ENCODE measurements at regions not wholly inside any gene's neighbourhood (a gene's known extent, or its start where the extent isn't known, plus 50 kb on each side); places are given as distances from the start of the nearest gene placed in this dataset.
"Not testable (repeated sequence)": the region's sequence is repeated elsewhere in the genome, so short reads cannot be mapped to it uniquely, and the experiment has no call there.

GRCh38 chr2:128595763-128596395 lies 277.2 kb upstream of the HS6ST1 start:
- no peak overlapping the region for H3K27ac ChIP-seq (replicated peaks)
- no peak overlapping the region for H3K4me3 ChIP-seq (replicated peaks; ENCODE audit: insufficient read depth, low read length)
- no peaks in the 10 kb centered on the region for H3K27me3 ChIP-seq (ENCODE audit: insufficient read depth, poor library complexity, severe bottlenecking)
- DNase-seq (ENCODE audit: low read depth in 1 of 2, low spot score in 1 of 2) = no peak
- TF ChIP-seq, protein P1, sequence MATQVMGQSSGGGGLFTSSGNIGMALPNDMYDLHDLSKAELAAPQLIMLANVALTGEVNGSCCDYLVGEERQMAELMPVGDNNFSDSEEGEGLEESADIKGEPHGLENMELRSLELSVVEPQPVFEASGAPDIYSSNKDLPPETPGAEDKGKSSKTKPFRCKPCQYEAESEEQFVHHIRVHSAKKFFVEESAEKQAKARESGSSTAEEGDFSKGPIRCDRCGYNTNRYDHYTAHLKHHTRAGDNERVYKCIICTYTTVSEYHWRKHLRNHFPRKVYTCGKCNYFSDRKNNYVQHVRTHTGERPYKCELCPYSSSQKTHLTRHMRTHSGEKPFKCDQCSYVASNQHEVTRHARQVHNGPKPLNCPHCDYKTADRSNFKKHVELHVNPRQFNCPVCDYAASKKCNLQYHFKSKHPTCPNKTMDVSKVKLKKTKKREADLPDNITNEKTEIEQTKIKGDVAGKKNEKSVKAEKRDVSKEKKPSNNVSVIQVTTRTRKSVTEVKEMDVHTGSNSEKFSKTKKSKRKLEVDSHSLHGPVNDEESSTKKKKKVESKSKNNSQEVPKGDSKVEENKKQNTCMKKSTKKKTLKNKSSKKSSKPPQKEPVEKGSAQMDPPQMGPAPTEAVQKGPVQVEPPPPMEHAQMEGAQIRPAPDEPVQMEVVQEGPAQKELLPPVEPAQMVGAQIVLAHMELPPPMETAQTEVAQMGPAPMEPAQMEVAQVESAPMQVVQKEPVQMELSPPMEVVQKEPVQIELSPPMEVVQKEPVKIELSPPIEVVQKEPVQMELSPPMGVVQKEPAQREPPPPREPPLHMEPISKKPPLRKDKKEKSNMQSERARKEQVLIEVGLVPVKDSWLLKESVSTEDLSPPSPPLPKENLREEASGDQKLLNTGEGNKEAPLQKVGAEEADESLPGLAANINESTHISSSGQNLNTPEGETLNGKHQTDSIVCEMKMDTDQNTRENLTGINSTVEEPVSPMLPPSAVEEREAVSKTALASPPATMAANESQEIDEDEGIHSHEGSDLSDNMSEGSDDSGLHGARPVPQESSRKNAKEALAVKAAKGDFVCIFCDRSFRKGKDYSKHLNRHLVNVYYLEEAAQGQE (IDR thresholded peaks at IDR 0.05; ENCODE audit: insufficient replicate concordance, low read depth) = no peak

- H3K27ac ChIP-seq (replicated peaks) = no peak overlapping the region
- TF ChIP-seq SPI1 (IDR thresholded peaks at IDR 0.05; ENCODE audit: borderline replicate concordance, low read depth) = no peak
- DNase-seq (ENCODE audit: low read depth in 1 of 2, low spot score in 1 of 2) = no peak
Observed at GRCh38 chr2:128596396-128597120, 277.9 kb upstream of the HS6ST1 start.

DNA sequence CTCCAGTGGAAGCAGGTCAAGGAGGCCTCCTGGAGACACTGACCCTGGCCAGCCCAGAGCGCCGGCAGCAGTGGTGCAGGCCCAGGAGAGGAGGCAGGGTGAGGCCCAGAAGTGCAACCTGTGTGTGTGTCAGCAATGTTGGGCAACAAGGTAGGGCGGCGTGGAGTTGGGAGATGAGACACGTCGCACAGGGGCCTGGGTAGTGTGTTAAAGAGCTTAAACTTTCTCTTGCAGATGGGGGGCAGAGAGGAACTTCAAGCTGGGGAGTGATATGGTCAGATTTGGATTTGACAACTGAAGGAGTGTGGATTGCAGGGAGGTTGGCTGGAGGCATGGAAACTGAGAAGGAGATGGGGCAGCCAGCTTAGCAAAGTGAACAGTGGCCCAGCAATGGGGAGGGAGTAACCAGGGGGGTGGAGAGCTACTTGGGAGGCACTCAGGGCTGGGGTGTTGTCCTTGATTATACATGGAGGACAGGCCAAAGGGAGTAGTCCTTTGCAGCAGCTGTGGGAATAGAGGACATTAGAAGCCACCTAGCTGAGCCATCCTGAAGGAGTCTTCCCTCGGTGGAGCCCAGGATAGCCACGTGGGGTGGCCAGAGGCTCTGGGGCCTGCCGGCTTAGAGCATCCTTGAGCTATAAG lies 278.6 kb upstream of the HS6ST1 start:
- Histone ChIP-seq H3K27me3 (ENCODE audit: insufficient read depth, poor library complexity, severe bottlenecking) (no peaks in the 10 kb centered on the region), H3K27ac (replicated peaks) (no peak overlapping the region), H3K4me3 (replicated peaks; ENCODE audit: insufficient read depth, low read length) (no peak overlapping the region)
- no peak for DNase-seq (ENCODE audit: low read depth in 1 of 2, low spot score in 1 of 2)
- TF ChIP-seq SPI1 (IDR thresholded peaks at IDR 0.05; ENCODE audit: borderline replicate concordance, low read depth) (no peak), GABPA (IDR thresholded peaks at IDR 0.05; ENCODE audit: low read depth) (no peak), POLR2AphosphoS5 (IDR thresholded peaks at IDR 0.05; ENCODE audit: low read depth) (no peak)
- TF ChIP-seq, protein P2, sequence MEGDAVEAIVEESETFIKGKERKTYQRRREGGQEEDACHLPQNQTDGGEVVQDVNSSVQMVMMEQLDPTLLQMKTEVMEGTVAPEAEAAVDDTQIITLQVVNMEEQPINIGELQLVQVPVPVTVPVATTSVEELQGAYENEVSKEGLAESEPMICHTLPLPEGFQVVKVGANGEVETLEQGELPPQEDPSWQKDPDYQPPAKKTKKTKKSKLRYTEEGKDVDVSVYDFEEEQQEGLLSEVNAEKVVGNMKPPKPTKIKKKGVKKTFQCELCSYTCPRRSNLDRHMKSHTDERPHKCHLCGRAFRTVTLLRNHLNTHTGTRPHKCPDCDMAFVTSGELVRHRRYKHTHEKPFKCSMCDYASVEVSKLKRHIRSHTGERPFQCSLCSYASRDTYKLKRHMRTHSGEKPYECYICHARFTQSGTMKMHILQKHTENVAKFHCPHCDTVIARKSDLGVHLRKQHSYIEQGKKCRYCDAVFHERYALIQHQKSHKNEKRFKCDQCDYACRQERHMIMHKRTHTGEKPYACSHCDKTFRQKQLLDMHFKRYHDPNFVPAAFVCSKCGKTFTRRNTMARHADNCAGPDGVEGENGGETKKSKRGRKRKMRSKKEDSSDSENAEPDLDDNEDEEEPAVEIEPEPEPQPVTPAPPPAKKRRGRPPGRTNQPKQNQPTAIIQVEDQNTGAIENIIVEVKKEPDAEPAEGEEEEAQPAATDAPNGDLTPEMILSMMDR (IDR thresholded peaks at IDR 0.05; ENCODE audit: insufficient read depth, low read length) = no peak
- TF ChIP-seq, protein P1 (IDR thresholded peaks at IDR 0.05; ENCODE audit: insufficient replicate concordance, low read depth) = no peak

More at GRCh38 chr2:128596396-128597120, 277.9 kb upstream of the HS6ST1 start:
- Histone ChIP-seq H3K27me3 (ENCODE audit: insufficient read depth, poor library complexity, severe bottlenecking) (no peaks in the 10 kb centered on the region), H3K4me3 (replicated peaks; ENCODE audit: insufficient read depth, low read length) (no peak overlapping the region)

DNA sequence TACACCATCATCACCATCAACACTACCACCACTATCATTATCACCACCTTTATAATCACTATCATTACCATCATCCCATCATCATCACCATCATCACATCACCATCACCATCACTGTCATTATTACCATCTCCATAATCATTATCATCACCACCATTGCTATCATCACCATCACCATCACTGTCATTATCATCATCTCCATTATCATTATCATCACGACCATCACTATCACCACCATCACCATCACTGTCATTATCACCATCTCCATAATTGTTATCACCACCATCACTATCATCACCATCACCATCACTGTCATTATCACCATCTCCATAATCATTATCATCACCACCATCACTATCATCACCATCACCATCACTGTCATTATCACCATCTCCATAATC lies 279.6 kb upstream of the HS6ST1 start:
- DNase-seq (ENCODE audit: low read depth in 1 of 2, low spot score in 1 of 2); H3K27me3 ChIP-seq (ENCODE audit: insufficient read depth, poor library complexity, severe bottlenecking); H3K27ac ChIP-seq (replicated peaks); H3K4me3 ChIP-seq (replicated peaks; ENCODE audit: insufficient read depth, low read length): not testable (repeated sequence)

GRCh38 chr2:128598862-128599441 lies 280.3 kb upstream of the HS6ST1 start:
- TF ChIP-seq GABPA (IDR thresholded peaks at IDR 0.05; ENCODE audit: low read depth) (no peak), SPI1 (IDR thresholded peaks at IDR 0.05; ENCODE audit: borderline replicate concordance, low read depth) (no peak)
- TF ChIP-seq, protein P2 (IDR thresholded peaks at IDR 0.05; ENCODE audit: insufficient read depth, low read length) = no peak
- TF ChIP-seq, protein P1 (IDR thresholded peaks at IDR 0.05; ENCODE audit: insufficient replicate concordance, low read depth) = no peak
- Histone ChIP-seq H3K27me3 (ENCODE audit: insufficient read depth, poor library complexity, severe bottlenecking) (no peaks in the 10 kb centered on the region), H3K4me3 (replicated peaks; ENCODE audit: insufficient read depth, low read length) (no peak overlapping the region), H3K27ac (replicated peaks) (no peak overlapping the region)
- DNase-seq (ENCODE audit: low read depth in 1 of 2, low spot score in 1 of 2) = no peak

All from HL-60 (cell line).